A673 (cell line): ENCODE measurements at regions not wholly inside any gene's neighbourhood (a gene's known extent, or its start where the extent isn't known, plus 50 kb on each side); places are given as distances from the start of the nearest gene placed in this dataset.
"Not testable (repeated sequence)": the region's sequence is repeated elsewhere in the genome, so short reads cannot be mapped to it uniquely, and the experiment has no call there.

ENCODE experiments used
- BruUV-seq: library from RNA; stranded (reverse); fragments of 400-500 nt; replicated peaks from 2 replicates; lab custom pipeline; 2021; lab: Mats Ljungman, UMichigan
- CTCF ChIA-PET: fragments of 300-600 bp; sonication (Branson Sonifier 250); formaldehyde crosslinking; loops from one replicate; lab custom pipeline; 2022; ENCODE audit warnings: antibody characterized with exemption; lab: Charles Lee
- POLR2A ChIA-PET: fragments of 300-600 bp; sonication (Branson Sonifier 250); formaldehyde crosslinking; loops from one replicate; lab custom pipeline; 2022; ENCODE audit warnings: antibody characterized with exemption; ENCODE audit not compliant: low non-redundant PET; lab: Charles Lee
- DNase-seq: peaks from one replicate; pipeline ENCODE4 v3.0.0-alpha.2; 2015; ENCODE audit warnings: low spot score
- H3K27ac ChIP-seq: fragments of 200-600 bp; sonication (generic); 2 replicates; pipeline ENCODE4 v1.5.1; 2016; ENCODE audit warnings: mixed run types, low read depth, mild to moderate bottlenecking, mixed read lengths, antibody characterized with exemption, low read length; ENCODE audit not compliant: poor library complexity, severe bottlenecking
- H3K27me3 ChIP-seq: fragments of 200-600 bp; sonication (generic); replicated peaks from 2 replicates; pipeline ENCODE4 v1.6.1; 2017; ENCODE audit warnings: mixed run types, low read depth, mild to moderate bottlenecking, mixed read lengths, antibody characterized with exemption, low read length; ENCODE audit not compliant: insufficient read depth, poor library complexity
- H3K36me3 ChIP-seq: fragments of 200-600 bp; sonication (generic); 2 replicates; pipeline ENCODE4 v1.6.1; 2016; ENCODE audit warnings: mixed run types, mild to moderate bottlenecking, mixed read lengths, antibody characterized with exemption, low read length; ENCODE audit not compliant: insufficient read depth, poor library complexity, severe bottlenecking
- H3K4me1 ChIP-seq: fragments of 200-600 bp; sonication (generic); 2 replicates; pipeline ENCODE4 v1.6.1; 2017; ENCODE audit warnings: mixed run types, mild to moderate bottlenecking, mixed read lengths, antibody characterized with exemption, low read length; ENCODE audit not compliant: insufficient read depth, poor library complexity, severe bottlenecking
- H3K4me3 ChIP-seq: fragments of 200-600 bp; sonication (generic); 2 replicates; pipeline ENCODE4 v1.5.1; 2016; ENCODE audit warnings: low read depth, mixed run types, mild to moderate bottlenecking, mixed read lengths, low read length; ENCODE audit not compliant: poor library complexity, severe bottlenecking
- H3K9me3 ChIP-seq: fragments of 200-600 bp; sonication (generic); 2 replicates; pipeline ENCODE4 v1.6.1; 2016; ENCODE audit warnings: mixed run types, low read depth, mild to moderate bottlenecking, mixed read lengths, antibody characterized with exemption, low read length; ENCODE audit not compliant: poor library complexity, severe bottlenecking
- EZH2 ChIP-seq: fragments of 200-600 bp; sonication (generic); IDR thresholded peaks from 2 replicates; pipeline ENCODE4 v1.6.1; 2017; ENCODE audit warnings: borderline replicate concordance, low read depth, mild to moderate bottlenecking, mixed read lengths, antibody characterized with exemption, low read length; ENCODE audit not compliant: poor library complexity, severe bottlenecking
- intact Hi-C: fragments of 100-400 bp; cut with micrococcal nuclease; formaldehyde crosslinking; loops from one replicate; pipeline ENCODE4 v1.10.0; 2022; ENCODE audit not compliant: unreplicated experiment
- TF ChIP-seq, protein P1 (sequence below): fragments of 300-800, 200-600 bp; sonication (generic); conservative IDR thresholded peaks from 2 replicates; pipeline ENCODE4 v1.5.1; 2017; ENCODE audit warnings: low read depth, mild to moderate bottlenecking, antibody characterized with exemption, low read length, moderate library complexity, mixed read lengths

GRCh38 chr11:135017296-135017695, 605.3 kb upstream of the B3GAT1 start:
- Histone ChIP-seq H3K4me3 (no peak overlapping the region), H3K27me3 (no peaks in the 10 kb centered on the region), H3K9me3 (peaks cover 5% of the 10 kb centered on the region), H3K36me3 (no peaks in the 10 kb centered on the region), H3K27ac (peak overlapping the region; percentile 58), H3K4me1 (no peaks in the 10 kb centered on the region)
- DNase-seq: no peak
- TF ChIP-seq, protein P1, sequence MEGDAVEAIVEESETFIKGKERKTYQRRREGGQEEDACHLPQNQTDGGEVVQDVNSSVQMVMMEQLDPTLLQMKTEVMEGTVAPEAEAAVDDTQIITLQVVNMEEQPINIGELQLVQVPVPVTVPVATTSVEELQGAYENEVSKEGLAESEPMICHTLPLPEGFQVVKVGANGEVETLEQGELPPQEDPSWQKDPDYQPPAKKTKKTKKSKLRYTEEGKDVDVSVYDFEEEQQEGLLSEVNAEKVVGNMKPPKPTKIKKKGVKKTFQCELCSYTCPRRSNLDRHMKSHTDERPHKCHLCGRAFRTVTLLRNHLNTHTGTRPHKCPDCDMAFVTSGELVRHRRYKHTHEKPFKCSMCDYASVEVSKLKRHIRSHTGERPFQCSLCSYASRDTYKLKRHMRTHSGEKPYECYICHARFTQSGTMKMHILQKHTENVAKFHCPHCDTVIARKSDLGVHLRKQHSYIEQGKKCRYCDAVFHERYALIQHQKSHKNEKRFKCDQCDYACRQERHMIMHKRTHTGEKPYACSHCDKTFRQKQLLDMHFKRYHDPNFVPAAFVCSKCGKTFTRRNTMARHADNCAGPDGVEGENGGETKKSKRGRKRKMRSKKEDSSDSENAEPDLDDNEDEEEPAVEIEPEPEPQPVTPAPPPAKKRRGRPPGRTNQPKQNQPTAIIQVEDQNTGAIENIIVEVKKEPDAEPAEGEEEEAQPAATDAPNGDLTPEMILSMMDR: no peak
- no peak for TF ChIP-seq EZH2
- no TSS peak for BruUV-seq
- intact Hi-C loops: no loop called here
- CTCF ChIA-PET: no interaction called here
- POLR2A ChIA-PET: no interaction called here

GRCh38 chr11:135015966-135016365, 603.9 kb upstream of the B3GAT1 start:
- no peak overlapping the region for H3K4me3 ChIP-seq
- intact Hi-C loops: no loop called here
- TF ChIP-seq, protein P1: no peak
- no peak for TF ChIP-seq EZH2
- CTCF ChIA-PET: no interaction called here
- peak; percentile 35 for DNase-seq
- no peaks in the 10 kb centered on the region for H3K4me1 ChIP-seq
- peaks cover 5% of the 10 kb centered on the region for H3K9me3 ChIP-seq
- no TSS peak for BruUV-seq
- no peaks in the 10 kb centered on the region for H3K36me3 ChIP-seq
- no peaks in the 10 kb centered on the region for H3K27me3 ChIP-seq
- POLR2A ChIA-PET: no interaction called here
- peak overlapping the region; percentile 11 for H3K27ac ChIP-seq

DNA sequence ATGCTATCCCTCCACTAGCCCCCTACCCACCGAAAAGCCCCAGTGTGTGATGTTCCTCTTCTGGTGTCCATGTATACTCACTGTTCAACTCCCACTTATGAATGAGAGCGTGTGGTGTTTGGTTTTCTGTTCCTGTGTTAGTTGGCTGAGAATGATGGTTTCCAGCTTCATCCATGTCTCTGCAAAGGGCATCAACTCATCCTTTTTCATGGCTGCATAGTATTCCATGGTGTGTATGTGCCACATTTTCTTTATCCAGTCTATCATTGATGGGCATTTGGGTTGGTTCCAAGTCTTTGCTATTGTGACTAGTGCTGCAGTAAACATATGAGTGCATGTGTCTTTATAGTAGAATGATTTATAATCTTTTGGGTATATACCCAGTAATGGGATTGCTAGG, 599.3 kb upstream of the B3GAT1 start:
- H3K36me3 ChIP-seq, H3K4me1 ChIP-seq, H3K27ac ChIP-seq, CTCF ChIA-PET, H3K27me3 ChIP-seq, DNase-seq, POLR2A ChIA-PET, BruUV-seq, H3K9me3 ChIP-seq, H3K4me3 ChIP-seq, intact Hi-C loops: not testable (repeated sequence)

DNA sequence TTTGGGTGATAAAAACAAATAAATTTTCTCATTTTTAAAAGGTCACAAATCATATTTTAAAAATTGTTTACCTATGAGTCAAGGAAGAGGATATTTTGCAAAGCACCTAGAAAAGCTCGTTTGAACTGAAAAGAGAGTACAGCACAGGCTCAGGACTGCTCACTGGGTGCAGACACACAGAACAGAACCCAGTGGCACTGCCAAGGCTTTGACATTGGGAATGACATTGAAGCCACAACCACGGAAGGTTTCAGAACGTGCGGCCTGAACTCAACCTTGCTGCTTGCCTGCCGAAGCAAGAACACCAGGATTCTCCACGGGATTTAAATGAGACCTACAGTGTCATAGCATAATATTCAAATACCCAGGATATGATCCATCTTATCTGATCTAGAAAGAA, 597.1 kb upstream of the B3GAT1 start:
- ChIA-PET POLR2A (no interaction called here), CTCF (no interaction called here)
- Histone ChIP-seq H3K36me3 (no peaks in the 10 kb centered on the region), H3K4me1 (peaks cover 4% of the 10 kb centered on the region), H3K9me3 (no peaks in the 10 kb centered on the region), H3K27ac (no peak overlapping the region), H3K4me3 (no peak overlapping the region), H3K27me3 (no peaks in the 10 kb centered on the region)
- intact Hi-C loops: no loop called here
- no peak for DNase-seq
- BruUV-seq: no TSS peak
- TF ChIP-seq EZH2: no peak
- TF ChIP-seq, protein P1: no peak
